Posterior vena cava (tissue), 2 donors: ENCODE measurements at regions not wholly inside any gene's neighbourhood (a gene's known extent, or its start where the extent isn't known, plus 50 kb on each side); places are given as distances from the start of the nearest gene placed in this dataset.

Experiments
- microRNA-seq, 2 donors: library from miRNA; unstranded; fragments of <30 nt; microRNA quantifications; one replicate each; pipeline ENCODE4 v1.2.0, GENCODE V29; 2020 to 2021; ENCODE audit warnings: borderline microRNAs expressed in 2 of 2
- donor health status: DM: yes; HTN: yes; CAD: no.
- donor health status: DM: yes; HTN: yes; CAD: no.

Small RNA genes in the stretch of these regions (microRNA-seq; reads per million reads assigned to microRNA genes)
- gene MIR5701-1 = 0 reads per million in 2 donors
